ENCODE measurements at regions not wholly inside any gene's neighbourhood (a gene's known extent, or its start where the extent isn't known, plus 50 kb on each side); places are given as distances from the start of the nearest gene placed in this dataset.

- TF ChIP-seq POLR2A (IDR thresholded peaks at IDR 0.05; ENCODE audit: low read depth, low read length) (no peak), POLR2AphosphoS5 (IDR thresholded peaks at IDR 0.05; ENCODE audit: low read depth, low read length) (no peak), TAF1 (IDR thresholded peaks at IDR 0.05; ENCODE audit: low read depth, low read length) (no peak), POU2F2 (IDR thresholded peaks at IDR 0.05; ENCODE audit: low read depth, low read length) (no peak)
These were observed 182.2 kb downstream of the NOC3L start for GRCh38 chr10:94180576-94180975.

Measured in GM12891 (cell line).